Panc1 (cell line): ENCODE measurements at regions not wholly inside any gene's neighbourhood (a gene's known extent, or its start where the extent isn't known, plus 50 kb on each side); places are given as distances from the start of the nearest gene placed in this dataset.

Source experiments
- ATAC-seq: fragments of 200-7000 bp; cut with Tn5 transposase; 2 replicates; pipeline ENCODE4 v1.9.1; 2020; ENCODE audit warnings: mild to moderate bottlenecking, moderate library complexity
- BruUV-seq: library from RNA; stranded (reverse); fragments of 400-500 nt; replicated peaks from 2 replicates; lab custom pipeline; 2021; lab: Mats Ljungman, UMichigan
- CTCF ChIA-PET: fragments of 300-600 bp; sonication (Branson Sonifier 250); formaldehyde crosslinking; loops from one replicate; lab custom pipeline; 2022; ENCODE audit warnings: antibody characterized with exemption; lab: Charles Lee
- POLR2A ChIA-PET: fragments of 300-600 bp; sonication (Branson Sonifier 250); formaldehyde crosslinking; loops from one replicate; lab custom pipeline; 2022; ENCODE audit warnings: antibody characterized with exemption; lab: Charles Lee
- DNase-seq: peaks from one replicate; pipeline ENCODE4 v3.0.0-alpha.2; 2010; ENCODE audit warnings: low read depth, low spot score
- H3K27ac ChIP-seq: 2 replicates; pipeline ENCODE4 v1.5.1; 2011; ENCODE audit warnings: mild to moderate bottlenecking, low read length, inconsistent platforms
- H3K27me3 ChIP-seq: fragments of 200-500 bp; sonication (Bioruptor generic); 2 replicates; pipeline ENCODE4 v1.6.0; 2014; ENCODE audit warnings: low read length, inconsistent platforms; ENCODE audit not compliant: control insufficient read depth, insufficient read depth
- H3K36me3 ChIP-seq: fragments of 200-500 bp; sonication (Bioruptor generic); 2 replicates; pipeline ENCODE4 v1.5.1; 2014; ENCODE audit warnings: inconsistent platforms, mild to moderate bottlenecking, low read length, moderate library complexity; ENCODE audit not compliant: control insufficient read depth, insufficient read depth
- H3K4me1 ChIP-seq: 2 replicates; pipeline ENCODE4 v1.5.1; 2011; ENCODE audit warnings: inconsistent platforms, mild to moderate bottlenecking, low read length, moderate library complexity; ENCODE audit not compliant: control insufficient read depth, insufficient read depth
- H3K4me3 ChIP-seq, 2 experiments: 2 replicates each; pipeline ENCODE4 v1.5.1; 2011 to 2012; ENCODE audit warnings: low read depth in 2 of 2, low read length in 2 of 2, mild to moderate bottlenecking in 2 of 2, inconsistent platforms in 1 of 2, moderate library complexity in 1 of 2
- H3K9me3 ChIP-seq: fragments of 200-500 bp; sonication (Bioruptor generic); 2 replicates; pipeline ENCODE4 v1.5.1; 2014; ENCODE audit warnings: low read depth, mild to moderate bottlenecking, inconsistent platforms, low read length, moderate library complexity; ENCODE audit not compliant: control insufficient read depth, insufficient read depth
- CTCF ChIP-seq: fragments of 450-650 bp; IDR thresholded peaks from 2 replicates; pipeline ENCODE4 v1.5.1; 2017; ENCODE audit warnings: mild to moderate bottlenecking
- POLR2AphosphoS5 ChIP-seq: IDR thresholded peaks from 2 replicates; pipeline ENCODE4 v1.6.1; 2012; ENCODE audit warnings: mild to moderate bottlenecking, low read depth, low read length, moderate library complexity
- REST ChIP-seq, 2 experiments: IDR thresholded peaks; 2 replicates each; pipeline ENCODE4 v1.6.1; 2011 to 2012; ENCODE audit warnings: low read depth in 2 of 2, control low read depth in 1 of 2, low read length in 1 of 2, mild to moderate bottlenecking in 1 of 2, moderate library complexity in 1 of 2; ENCODE audit not compliant: insufficient read depth in 1 of 2
- SIN3A ChIP-seq: IDR thresholded peaks from 2 replicates; pipeline ENCODE4 v1.6.1; 2012; ENCODE audit warnings: low read depth, mild to moderate bottlenecking, low read length, moderate library complexity, borderline replicate concordance; ENCODE audit not compliant: insufficient read depth
- TCF7L2 ChIP-seq: IDR thresholded peaks from 2 replicates; pipeline ENCODE4 v1.6.1; 2011; ENCODE audit warnings: mild to moderate bottlenecking, low read depth, low read length, inconsistent platforms
- in situ Hi-C: cut with HindIII; loops from 2 replicates; pipeline ENCODE4 v1.10.0; 2016; ENCODE audit warnings: low sequenced_read_pairs, low pct_unique_long_range_greater_than_20kb
- intact Hi-C: fragments of 100-400 bp; cut with micrococcal nuclease; formaldehyde crosslinking; loops from one replicate; pipeline ENCODE4 v1.10.0; 2022; ENCODE audit not compliant: unreplicated experiment

GRCh38 chr17:37840576-37840975 lies 83.6 kb upstream of the TBC1D3K start:
- Histone ChIP-seq H3K27me3 (no peaks in the 10 kb centered on the region; the same call in 1 of the 2 replicates), H3K36me3 (no peaks in the 10 kb centered on the region), H3K4me1 (no peaks in the 10 kb centered on the region), H3K9me3 (no peaks in the 10 kb centered on the region), H3K27ac (no peak overlapping the region), H3K4me3 (no peak overlapping the region)
- POLR2A ChIA-PET: no interaction called here
- ATAC-seq: no peak
- intact Hi-C loops (no loop called here), in situ Hi-C loops (no loop called here)
- TF ChIP-seq REST (IDR thresholded peaks at IDR 0.05; ENCODE audit: insufficient read depth in 1 of 2, low read depth in 2 of 2, low read length in 1 of 2): no peak
- TF ChIP-seq SIN3A: no peak
- TF ChIP-seq POLR2AphosphoS5: no peak
- TF ChIP-seq CTCF: no peak
- no peak for TF ChIP-seq TCF7L2
- BruUV-seq: no TSS peak
- no peak for DNase-seq
- CTCF ChIA-PET: no interaction called here

GRCh38 chr17:37839196-37839978 lies 84.8 kb upstream of the TBC1D3K start:
- no peaks in the 10 kb centered on the region for H3K36me3 ChIP-seq
- in situ Hi-C loops: no loop called here
- no peak for ATAC-seq
- H3K27ac ChIP-seq: no peak overlapping the region
- ChIA-PET CTCF (no interaction called here), POLR2A (interaction anchor here (1.2 kb wide), 1 partner anchor 22 kb away, joined by 3 read pairs; no protein-coding TSS in a partner anchor)
- TF ChIP-seq TCF7L2 (no peak), REST (IDR thresholded peaks at IDR 0.05; ENCODE audit: insufficient read depth in 1 of 2, low read depth in 2 of 2, low read length in 1 of 2) (no peak), SIN3A (no peak), CTCF (no peak), POLR2AphosphoS5 (no peak)
- BruUV-seq: no TSS peak
- H3K27me3 ChIP-seq: no peaks in the 10 kb centered on the region; the same call in 1 of the 2 replicates
- DNase-seq: no peak
- H3K4me1 ChIP-seq: no peaks in the 10 kb centered on the region
- intact Hi-C loops: no loop called here
- no peak overlapping the region for H3K4me3 ChIP-seq
- H3K9me3 ChIP-seq: no peaks in the 10 kb centered on the region
